Fibroblast of lung (primary cell): ENCODE measurements at regions not wholly inside any gene's neighbourhood (a gene's known extent, or its start where the extent isn't known, plus 50 kb on each side); places are given as distances from the start of the nearest gene placed in this dataset.

Experiments used
- CTCF ChIP-seq, 2 donors: IDR thresholded peaks in 1 of 2; conservative IDR thresholded peaks in 1 of 2; 1 replicate in 1 of 2; 2 replicates in 1 of 2; pipeline ENCODE4 v1.5.1; 2011 to 2012; ENCODE audit warnings: low read length in 2 of 2, control low read depth in 1 of 2, inconsistent platforms in 1 of 2, low read depth in 1 of 2, mild to moderate bottlenecking in 1 of 2
- EZH2 ChIP-seq: IDR thresholded peaks from 2 replicates; pipeline ENCODE4 v1.5.1; 2012; ENCODE audit warnings: low read length, control low read depth, mild to moderate bottlenecking; ENCODE audit errors: missing control alignments

- TF ChIP-seq CTCF (conservative IDR thresholded peaks at IDR 0.05 in 1 of 2, IDR thresholded peaks at IDR 0.05 in 1 of 2; ENCODE audit: low read depth in 1 of 2, low read length in 2 of 2) (no peak), EZH2 (no peak)
These were observed 341.3 kb downstream of the TSN start for GRCh38 chr2:122096761-122097160.
